ENCODE measurements at regions not wholly inside any gene's neighbourhood (a gene's known extent, or its start where the extent isn't known, plus 50 kb on each side); places are given as distances from the start of the nearest gene placed in this dataset.

- TF ChIP-seq CTCF (conservative IDR thresholded peaks at IDR 0.05) = no peak
- no peak for TF ChIP-seq EZH2 (IDR thresholded peaks at IDR 0.05; ENCODE audit: low read depth)
Measured at GRCh38 chr13:112270951-112271350, 105.2 kb upstream of the SPACA7 start.

Measured in PC-9 (cell line).